Left kidney (tissue), 1 donor: ENCODE measurements at regions not wholly inside any gene's neighbourhood (a gene's known extent, or its start where the extent isn't known, plus 50 kb on each side); places are given as distances from the start of the nearest gene placed in this dataset.
"Not testable (repeated sequence)": the region's sequence is repeated elsewhere in the genome, so short reads cannot be mapped to it uniquely, and the experiment has no call there.

Experiments used
- DNase-seq: peaks from one replicate; pipeline ENCODE4 v3.0.0-alpha.2; 2013

DNA sequence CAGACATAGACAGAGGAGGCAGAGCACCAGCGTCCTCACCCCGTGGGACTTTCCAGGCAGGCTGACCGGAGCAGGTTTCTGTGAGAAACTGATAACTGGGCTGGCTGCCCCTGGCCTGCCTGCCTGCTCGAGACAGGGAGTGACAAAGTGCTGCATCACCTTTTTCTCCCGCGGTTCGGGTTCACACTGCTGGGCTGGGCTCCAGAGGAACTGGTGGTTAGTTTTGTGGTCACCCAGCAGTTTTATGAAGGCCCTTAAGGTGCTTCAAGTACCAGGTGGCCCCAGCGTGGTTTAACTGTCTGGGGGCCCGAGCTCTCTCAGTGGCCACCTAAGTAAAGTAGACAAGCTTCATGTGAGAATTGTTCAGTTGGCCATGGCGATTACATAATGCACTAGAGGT, 1073.6 kb downstream of the BCL11B start:
- DNase-seq, result no peak

DNA sequence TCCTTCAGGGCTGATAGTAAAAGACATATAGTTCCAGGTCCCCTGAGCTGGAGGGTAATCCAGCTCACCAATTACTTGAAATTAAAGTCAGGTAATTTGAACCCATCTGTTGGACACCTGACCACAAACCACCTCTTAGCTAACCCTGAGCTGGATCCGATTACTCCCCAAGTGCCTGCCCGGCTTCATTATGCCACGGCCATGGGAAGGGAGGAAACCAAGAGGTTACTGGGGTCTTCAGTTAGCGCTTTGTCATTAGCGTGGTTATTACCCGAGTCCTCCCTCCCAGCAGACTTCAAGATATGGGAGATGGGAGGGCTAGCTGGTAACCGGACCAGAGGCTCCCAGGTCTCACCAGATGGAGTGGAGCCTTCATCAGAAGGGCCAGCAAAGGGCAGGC, 1071.4 kb downstream of the BCL11B start:
- peak; percentile 77 for DNase-seq

DNA sequence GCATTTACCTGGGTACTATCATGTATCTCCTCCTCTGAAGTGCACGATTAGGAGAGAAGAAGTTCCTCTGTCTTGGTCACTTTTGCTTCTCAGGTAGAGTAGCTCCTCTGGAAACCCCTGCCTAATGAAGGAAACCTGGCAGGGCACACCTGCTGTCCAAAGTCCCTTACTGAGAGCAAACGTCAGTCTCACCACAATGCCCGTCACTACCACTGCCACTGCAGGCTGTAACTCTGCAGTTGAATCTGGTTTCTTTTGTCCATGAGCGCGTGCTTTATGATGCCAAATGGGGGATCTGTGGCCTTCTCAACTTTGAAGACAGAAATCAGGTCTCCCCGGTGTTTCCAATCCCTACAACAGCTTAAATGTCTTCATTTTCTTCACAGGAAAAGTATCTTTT, 1068.6 kb downstream of the BCL11B start:
- DNase-seq, result no peak

DNA sequence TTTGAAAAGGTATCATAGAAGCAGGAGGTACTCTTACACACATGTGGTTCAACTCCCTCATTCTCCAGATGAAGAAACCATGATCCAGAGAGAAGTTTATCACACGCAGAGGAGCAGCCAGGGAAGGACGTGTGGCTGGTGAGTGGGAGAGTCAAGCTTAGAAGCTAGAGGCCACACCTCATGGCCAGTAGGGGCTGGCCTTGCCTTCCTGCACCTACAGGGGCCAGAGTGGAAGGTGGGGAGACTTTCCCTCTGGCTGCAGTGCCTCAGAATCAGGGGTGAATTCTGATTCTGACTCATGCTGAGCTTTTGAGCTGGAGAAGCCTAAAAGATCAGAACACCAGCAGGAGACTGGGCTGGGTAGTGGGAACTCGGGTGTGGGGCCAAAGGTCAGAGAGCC, 1067.9 kb downstream of the BCL11B start:
- no peak for DNase-seq

DNA sequence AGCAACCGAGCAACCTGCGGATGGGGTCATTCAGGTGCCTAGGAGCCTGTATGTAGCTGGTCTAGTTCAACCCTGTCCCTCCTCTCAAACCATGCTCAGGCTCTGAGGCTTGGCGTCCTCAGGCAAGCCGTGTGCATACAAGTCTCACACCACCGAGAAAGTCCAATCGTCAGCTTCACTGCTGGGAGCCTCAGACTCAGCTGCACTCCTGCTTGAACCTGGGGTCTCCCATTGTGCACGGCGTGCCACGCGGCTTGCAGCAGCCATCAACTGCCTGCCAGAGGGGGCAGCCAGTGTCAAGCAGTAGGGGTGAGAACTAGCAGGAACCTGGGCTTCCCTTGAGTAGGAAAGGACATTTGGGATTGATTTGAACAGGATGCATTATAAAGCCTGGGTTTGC, 1064.6 kb downstream of the BCL11B start:
- no peak for DNase-seq

GRCh38 chr14:98208211-98208611, 1063.8 kb downstream of the BCL11B start:
- no peak for DNase-seq

GRCh38 chr14:98208943-98209342, 1063.1 kb downstream of the BCL11B start:
- DNase-seq, result no peak

GRCh38 chr14:98210045-98210672, 1061.8 kb downstream of the BCL11B start:
- DNase-seq, result no peak

- no peak for DNase-seq
Observed at GRCh38 chr14:98217530-98217929, 1054.5 kb downstream of the BCL11B start.

DNA sequence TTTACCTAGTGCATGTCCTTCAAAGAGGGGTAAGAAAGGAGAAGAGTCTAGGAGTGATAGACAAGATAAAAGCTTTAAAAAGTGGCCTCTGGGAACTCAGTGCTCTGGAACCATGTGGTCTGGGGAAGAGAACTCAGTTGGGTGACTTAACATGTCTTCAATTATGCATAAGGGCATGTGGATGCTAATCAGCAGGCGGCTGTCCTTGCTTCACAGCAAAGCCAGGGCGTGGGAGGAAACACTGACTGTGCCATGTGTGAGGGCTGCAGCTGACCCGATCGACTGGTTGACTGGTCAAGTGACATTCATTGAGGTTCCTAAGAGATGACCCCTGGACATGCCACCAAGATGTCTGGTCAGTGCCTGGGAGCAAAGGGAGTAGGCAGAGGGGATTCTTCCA, 1053.8 kb downstream of the BCL11B start:
- no peak for DNase-seq

DNA sequence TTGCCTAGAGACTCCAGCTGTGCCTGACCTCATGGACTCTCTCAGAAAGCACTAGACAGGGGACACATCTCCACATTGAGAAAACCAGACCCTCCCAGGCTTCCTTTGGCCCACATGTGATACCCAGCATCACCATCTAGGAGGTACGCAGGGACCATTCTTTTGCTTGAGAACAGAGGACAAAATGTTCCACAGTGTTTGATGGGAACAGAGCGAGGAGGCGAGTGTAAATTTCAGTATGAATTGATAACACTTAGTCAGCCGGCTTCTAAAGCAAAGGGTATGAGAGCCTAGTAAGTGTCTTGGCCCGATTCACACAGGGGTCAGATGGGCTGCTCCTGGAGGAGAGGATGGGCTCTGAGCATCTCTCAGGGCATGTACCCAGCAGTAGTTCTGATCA, 1052.4 kb downstream of the BCL11B start:
- no peak for DNase-seq

DNA sequence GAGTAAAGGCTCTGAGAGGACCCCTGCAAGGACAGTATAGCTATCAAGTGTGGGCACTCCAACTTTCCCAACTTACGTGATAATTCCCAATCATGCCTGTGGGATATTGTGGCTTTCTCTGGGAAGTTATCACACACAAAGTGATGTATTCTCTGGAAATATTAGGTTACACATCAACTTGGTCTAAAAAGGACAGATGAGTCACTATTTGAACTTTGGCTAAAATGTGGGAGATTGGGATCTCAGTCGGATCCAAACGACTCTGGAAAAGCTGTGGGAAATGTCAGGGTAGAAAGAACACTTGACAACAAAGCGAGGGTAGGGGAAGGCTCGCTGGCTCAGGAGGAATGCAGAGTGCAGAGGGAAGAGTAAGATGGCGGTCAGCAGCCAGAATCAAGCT, 1048.9 kb downstream of the BCL11B start:
- DNase-seq, result no peak

DNA sequence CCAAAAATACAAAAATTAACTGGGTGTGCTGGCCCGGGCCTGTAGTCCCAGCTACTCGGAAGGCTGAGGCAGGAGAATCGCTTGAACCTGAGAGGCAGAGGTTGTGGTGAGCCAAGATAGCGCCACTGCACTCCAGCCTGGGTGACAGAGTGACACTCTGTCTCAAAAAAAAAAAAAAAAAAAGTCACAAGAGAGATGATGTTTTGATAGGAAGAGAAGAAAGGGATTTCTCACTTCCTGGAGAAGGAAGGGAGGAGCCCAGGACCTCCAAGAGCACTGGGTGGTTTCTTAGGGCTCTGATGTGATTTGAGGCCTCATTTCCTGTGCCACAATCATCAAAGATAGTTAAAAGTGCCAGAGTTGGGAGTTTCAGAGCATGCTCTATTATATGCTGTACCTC, 1048.3 kb downstream of the BCL11B start:
- not testable (repeated sequence) for DNase-seq

DNA sequence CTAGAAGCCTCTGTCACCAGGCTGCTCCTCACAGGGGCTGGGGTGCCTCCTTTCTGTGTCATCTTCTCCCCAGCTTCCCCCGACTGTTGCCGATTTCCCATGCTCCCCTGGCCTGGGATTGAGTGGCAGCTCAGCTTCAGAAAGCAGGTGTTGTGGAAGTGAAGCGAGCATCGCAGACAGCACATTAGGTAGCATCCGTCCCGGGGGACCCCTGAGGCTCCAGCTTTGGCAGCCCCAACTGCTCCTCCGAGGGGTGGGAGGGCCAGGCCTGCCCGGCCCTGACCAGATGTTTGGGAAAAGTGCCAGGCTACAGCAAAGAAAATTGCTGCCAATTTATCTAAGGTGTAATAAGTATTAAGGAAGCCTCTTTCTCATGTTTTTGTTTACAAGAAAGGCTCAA, 1045.6 kb downstream of the BCL11B start:
- no peak for DNase-seq

DNA sequence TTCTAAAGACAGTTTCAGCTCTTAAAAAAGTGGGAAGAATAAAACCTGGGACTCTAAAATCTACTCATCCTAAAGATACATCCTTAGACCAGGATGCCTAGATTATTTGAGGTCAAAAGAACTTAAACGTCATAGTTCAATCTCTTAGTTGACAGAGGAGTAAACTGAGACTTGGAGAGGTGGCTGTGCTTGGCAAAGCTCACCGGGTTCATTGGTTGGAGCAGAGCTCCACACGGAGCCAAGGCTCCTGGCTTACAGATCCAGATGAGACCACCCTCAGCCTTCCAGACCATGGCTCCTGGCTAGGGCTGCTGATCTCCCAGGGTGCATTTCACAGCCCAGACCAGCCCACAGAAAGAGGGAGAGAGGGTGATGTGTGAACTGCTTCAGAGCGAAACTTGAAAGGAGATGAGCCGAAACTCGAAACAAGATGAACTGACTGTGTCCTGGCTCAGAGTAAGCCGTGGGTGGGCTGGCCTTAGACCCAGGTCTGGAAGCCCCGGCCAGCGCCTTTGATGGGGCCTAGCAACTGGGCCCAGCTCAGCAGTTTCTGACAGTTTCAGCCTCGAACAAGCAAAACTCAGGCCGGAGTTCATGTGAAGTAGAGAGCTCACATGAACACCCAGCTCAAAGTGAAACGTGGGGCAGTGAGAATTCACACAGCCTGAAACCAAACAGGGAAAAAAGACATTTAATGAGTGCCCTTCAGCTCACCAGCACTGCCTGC, 1044.8 kb downstream of the BCL11B start:
- DNase-seq, result no peak

DNA sequence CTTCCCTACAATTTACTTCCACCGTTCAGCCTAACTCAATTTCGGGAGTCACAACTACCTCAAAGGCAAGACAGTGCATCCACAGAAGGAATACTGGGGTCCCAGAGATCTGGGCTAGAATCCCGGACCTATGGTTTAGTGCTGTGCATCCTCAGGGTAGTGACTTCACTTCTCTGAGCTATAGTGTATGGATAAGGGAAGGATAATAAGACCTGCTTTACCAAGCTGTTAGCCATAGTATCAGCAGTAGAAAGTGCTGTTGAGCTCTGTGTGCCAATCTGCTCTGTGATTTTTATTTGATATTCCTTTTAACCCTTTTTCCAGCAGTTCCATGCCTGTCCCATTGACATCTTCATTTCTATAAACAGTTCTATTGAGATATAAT, 1044.3 kb downstream of the BCL11B start:
- no peak for DNase-seq

GRCh38 chr14:98229656-98230366, 1042.2 kb downstream of the BCL11B start:
- DNase-seq, result no peak

- no peak for DNase-seq
Observed at GRCh38 chr14:98230411-98230810, 1041.6 kb downstream of the BCL11B start.

- no peak for DNase-seq
Observed at GRCh38 chr14:98231210-98231609, 1040.8 kb downstream of the BCL11B start.

DNA sequence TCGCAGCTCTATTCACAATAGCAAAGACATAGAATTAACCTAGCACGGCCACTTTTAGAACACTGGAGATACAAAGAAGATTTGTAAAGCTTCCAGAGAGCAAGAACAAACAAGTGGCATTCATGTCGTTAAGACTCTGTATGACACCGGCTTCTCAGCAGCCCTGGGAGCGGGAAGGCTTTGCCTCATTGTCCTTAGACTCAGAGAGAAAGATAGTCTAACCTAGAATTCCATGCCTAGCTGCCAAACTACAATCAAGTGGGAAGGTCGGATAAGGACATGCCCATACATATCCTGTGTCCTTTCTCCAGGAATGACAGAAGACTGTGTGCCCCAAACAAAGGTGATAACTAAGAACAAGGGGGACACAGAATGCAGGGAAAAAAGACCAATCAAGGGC, 1038.3 kb downstream of the BCL11B start:
- no peak for DNase-seq

DNA sequence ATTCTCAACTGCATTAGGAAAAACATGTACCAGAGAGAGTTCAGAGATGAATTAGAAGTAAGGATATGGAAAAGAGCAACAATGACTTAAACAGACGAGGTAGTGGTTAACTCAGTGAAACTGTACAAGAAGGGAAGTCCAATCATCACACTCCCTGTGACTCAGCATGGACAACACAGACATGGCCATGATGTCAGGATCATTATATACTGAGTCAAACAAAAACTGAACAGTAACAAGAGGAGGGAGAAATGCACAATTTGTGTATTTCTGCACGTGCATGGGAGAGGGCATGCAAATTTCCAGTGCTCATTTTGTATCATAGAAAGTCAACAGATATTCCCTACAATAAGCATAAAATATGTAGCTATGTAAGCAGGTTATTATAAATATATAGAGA, 1037.8 kb downstream of the BCL11B start:
- no peak for DNase-seq

GRCh38 chr14:98236314-98236713, 1035.7 kb downstream of the BCL11B start:
- DNase-seq, result no peak

GRCh38 chr14:98237939-98238338, 1034.1 kb downstream of the BCL11B start:
- DNase-seq, result no peak

- no peak for DNase-seq
Observed at GRCh38 chr14:98240376-98240775, 1031.6 kb downstream of the BCL11B start.
